Cardiac muscle cell (in vitro differentiated cells and primary cell): ENCODE measurements at regions not wholly inside any gene's neighbourhood (a gene's known extent, or its start where the extent isn't known, plus 50 kb on each side); places are given as distances from the start of the nearest gene placed in this dataset.
"Not testable (repeated sequence)": the region's sequence is repeated elsewhere in the genome, so short reads cannot be mapped to it uniquely, and the experiment has no call there.

ENCODE experiments used
- DNase-seq, 2 donors: peaks; one replicate each; pipeline versions ENCODE4 v3.0.0 to v3.0.0-alpha.2; 2010 to 2017; ENCODE audit warnings: low read depth in 1 of 2, low spot score in 1 of 2
- H3K27ac ChIP-seq: fragments of 200-600 bp; sonication (generic); 2 replicates; pipeline ENCODE4 v1.5.1; 2016
- H3K27me3 ChIP-seq: fragments of 200-600 bp; sonication (generic); 2 replicates; pipeline ENCODE4 v1.6.0; 2016; ENCODE audit warnings: control low read depth
- H3K36me3 ChIP-seq: fragments of 200-600 bp; sonication (generic); 2 replicates; pipeline ENCODE4 v1.5.1; 2016; ENCODE audit warnings: control low read depth
- H3K4me1 ChIP-seq: fragments of 200-600 bp; sonication (generic); 2 replicates; pipeline ENCODE4 v1.8.1; 2017; ENCODE audit warnings: low read depth, mild to moderate bottlenecking, mixed run types
- H3K4me3 ChIP-seq: fragments of 200-600 bp; sonication (generic); 2 replicates; pipeline ENCODE4 v1.5.1; 2016; ENCODE audit warnings: mild to moderate bottlenecking
- H3K9me3 ChIP-seq: fragments of 200-600 bp; sonication (generic); 2 replicates; pipeline ENCODE4 v1.5.1; 2017; ENCODE audit warnings: low read depth, mild to moderate bottlenecking, control low read depth
- CTCF ChIP-seq: IDR thresholded peaks from 2 replicates; pipeline ENCODE4 v1.5.1; 2012; ENCODE audit warnings: low read depth, mild to moderate bottlenecking, low read length

GRCh38 chr15:70374096-70374495 lies 276.4 kb upstream of the TLE3 start:
- peaks cover 7% of the 10 kb centered on the region for H3K4me1 ChIP-seq
- no peaks in the 10 kb centered on the region for H3K36me3 ChIP-seq
- H3K4me3 ChIP-seq = no peak overlapping the region
- no peak for DNase-seq
- no peak overlapping the region for H3K27ac ChIP-seq
- no peaks in the 10 kb centered on the region for H3K9me3 ChIP-seq
- peaks cover 27% of the 10 kb centered on the region for H3K27me3 ChIP-seq
- no peak for TF ChIP-seq CTCF

GRCh38 chr15:70373439-70373838 lies 275.7 kb upstream of the TLE3 start:
- not testable (repeated sequence) for DNase-seq, H3K27ac ChIP-seq, H3K4me3 ChIP-seq, H3K36me3 ChIP-seq, H3K4me1 ChIP-seq, H3K9me3 ChIP-seq
- H3K27me3 ChIP-seq = peaks cover 27% of the 10 kb centered on the region

GRCh38 chr15:70367913-70368705 lies 270.4 kb upstream of the TLE3 start:
- not testable (repeated sequence) for H3K4me1 ChIP-seq, H3K27me3 ChIP-seq, H3K36me3 ChIP-seq, DNase-seq, H3K9me3 ChIP-seq, H3K27ac ChIP-seq, H3K4me3 ChIP-seq

- not testable (repeated sequence) for H3K9me3 ChIP-seq, H3K36me3 ChIP-seq, H3K4me1 ChIP-seq, H3K4me3 ChIP-seq, H3K27ac ChIP-seq
- peak in 1 of 2 donors; percentile 9 for DNase-seq
- peaks cover 18% of the 10 kb centered on the region for H3K27me3 ChIP-seq
These were observed 266.3 kb upstream of the TLE3 start for GRCh38 chr15:70364023-70364422.

- Histone ChIP-seq H3K4me1 (no peaks in the 10 kb centered on the region), H3K27ac (no peak overlapping the region), H3K36me3 (no peaks in the 10 kb centered on the region), H3K27me3 (peaks cover 30% of the 10 kb centered on the region), H3K4me3 (no peak overlapping the region), H3K9me3 (no peaks in the 10 kb centered on the region)
- peak; percentile 85 for TF ChIP-seq CTCF
- DNase-seq = peak; percentile 67 to 75
These were observed 265.2 kb upstream of the TLE3 start for GRCh38 chr15:70362886-70363285.

- no peaks in the 10 kb centered on the region for H3K36me3 ChIP-seq
- peaks cover 34% of the 10 kb centered on the region for H3K27me3 ChIP-seq
- no peaks in the 10 kb centered on the region for H3K9me3 ChIP-seq
- DNase-seq = no peak
- H3K27ac ChIP-seq = no peak overlapping the region
- no peaks in the 10 kb centered on the region for H3K4me1 ChIP-seq
- no peak overlapping the region for H3K4me3 ChIP-seq
- no peak for TF ChIP-seq CTCF
These were observed 264.6 kb upstream of the TLE3 start for GRCh38 chr15:70362350-70362749.

- no peaks in the 10 kb centered on the region for H3K9me3 ChIP-seq
- H3K27ac ChIP-seq = no peak overlapping the region
- H3K4me1 ChIP-seq = no peaks in the 10 kb centered on the region
- DNase-seq = no peak
- peaks cover 35% of the 10 kb centered on the region for H3K27me3 ChIP-seq
- no peak overlapping the region for H3K4me3 ChIP-seq
- no peak for TF ChIP-seq CTCF
- H3K36me3 ChIP-seq = no peaks in the 10 kb centered on the region
These were observed 264.2 kb upstream of the TLE3 start for GRCh38 chr15:70361891-70362290.
